GM23248 (cell line): ENCODE measurements at regions not wholly inside any gene's neighbourhood (a gene's known extent, or its start where the extent isn't known, plus 50 kb on each side); places are given as distances from the start of the nearest gene placed in this dataset.

ENCODE experiments used
- EZH2 ChIP-seq: fragments of 200-600 bp; sonication (generic); IDR thresholded peaks from 2 replicates; pipeline ENCODE4 v1.6.1; 2018; ENCODE audit warnings: antibody characterized with exemption, mild to moderate bottlenecking; ENCODE audit not compliant: insufficient read depth, poor library complexity, severe bottlenecking
- EZH2phosphoT487 ChIP-seq: fragments of 200-600 bp; sonication (generic); IDR thresholded peaks from 2 replicates; pipeline ENCODE4 v1.6.1; 2018; ENCODE audit warnings: antibody characterized with exemption, moderate library complexity, mild to moderate bottlenecking, low read depth; ENCODE audit not compliant: insufficient read depth

GRCh38 chr5:34409373-34409772, 246.8 kb upstream of the RAI14 start:
- no peak for TF ChIP-seq EZH2phosphoT487
- no peak for TF ChIP-seq EZH2
